K562 (cell line): ENCODE measurements at regions not wholly inside any gene's neighbourhood (a gene's known extent, or its start where the extent isn't known, plus 50 kb on each side); places are given as distances from the start of the nearest gene placed in this dataset.
A peak's percentile ranks its signal among the peaks of the same experiment; 100 is the strongest.

Experiments
- ATAC-seq: fragments of 200-7000 bp; cut with Tn5 transposase; 3 replicates; pipeline ENCODE4 v1.9.1; 2020; ENCODE audit warnings: moderate library complexity
- BruUV-seq: library from RNA; stranded (reverse); fragments of 400-500 nt; replicated peaks from 2 replicates; lab custom pipeline; 2021; lab: Mats Ljungman, UMichigan
- CTCF ChIA-PET: fragments of 300-600 bp; formaldehyde crosslinking; extraction: SDS; loops from one replicate; lab custom pipeline; 2021; ENCODE audit warnings: low intra/inter-chr PET ratio; lab: Yijun Ruan, JAX
- POLR2A ChIA-PET: fragments of 300-600, 350-650 bp; sonication (Branson Sonifier 250); formaldehyde crosslinking; extraction: SDS; loops from one replicate; lab custom pipeline; 2021; ENCODE audit warnings: antibody characterized with exemption, inconsistent platforms; lab: Yijun Ruan, JAX
- DNase-seq, 4 experiments: peaks; one replicate each; pipeline versions ENCODE4 v3.0.0 to v3.0.0-alpha.2; 2011 to 2018; ENCODE audit warnings: low spot score in 3 of 4, mixed read lengths in 3 of 4; ENCODE audit errors: extremely low read depth in 1 of 4
- FAIRE-seq: peaks from 2 replicates; lab custom pipeline; 2011; peaks lifted over from hg19 to GRCh38; lab: Jason Lieb, UNC
- H2AFZ ChIP-seq: 2 replicates; pipeline ENCODE4 v1.6.0; 2011; ENCODE audit warnings: low read depth, low read length, control low read depth, inconsistent platforms
- H3K27ac ChIP-seq: fragments of 200-600 bp; 3 replicates; pipeline ENCODE4 v1.8.0; 2011; ENCODE audit warnings: low read depth, mild to moderate bottlenecking, control low read depth, inconsistent platforms, low read length, moderate library complexity, mixed read lengths; ENCODE audit errors: extremely low read depth
- H3K27me3 ChIP-seq, 2 experiments: fragments of 300-600 bp in 1 of 2; 2 replicates in 1 of 2; 3 replicates in 1 of 2; pipeline versions ENCODE4 v1.6.0 to v1.8.0; 2011; ENCODE audit warnings: inconsistent platforms in 2 of 2, low read length in 2 of 2, mild to moderate bottlenecking in 1 of 2, mixed read lengths in 1 of 2, moderate library complexity in 1 of 2; ENCODE audit not compliant: control insufficient read depth in 2 of 2, insufficient read depth in 2 of 2
- H3K36me3 ChIP-seq: fragments of 300-600 bp; 3 replicates; pipeline ENCODE4 v1.8.0; 2011; ENCODE audit warnings: mild to moderate bottlenecking, low read length, inconsistent platforms; ENCODE audit not compliant: control insufficient read depth, insufficient read depth
- H3K4me1 ChIP-seq, 2 experiments: fragments of 200-600 bp in 1 of 2; replicated peaks in 1 of 2; 2 replicates in 1 of 2; 3 replicates in 1 of 2; pipeline versions ENCODE4 v1.5.1 to v1.8.0; 2011; ENCODE audit warnings: inconsistent platforms in 2 of 2, low read length in 2 of 2, mild to moderate bottlenecking in 1 of 2, mixed read lengths in 1 of 2, moderate library complexity in 1 of 2; ENCODE audit not compliant: control insufficient read depth in 2 of 2, insufficient read depth in 2 of 2
- H3K4me2 ChIP-seq: 2 replicates; pipeline ENCODE4 v1.6.1; 2011; ENCODE audit warnings: low read length, control low read depth, inconsistent platforms, mixed read lengths; ENCODE audit not compliant: insufficient read depth
- H3K4me3 ChIP-seq: fragments of 200-600 bp; sonication (generic), shearing (Covaris generic); 2 replicates; pipeline ENCODE4 v1.5.1; 2016; ENCODE audit warnings: control low read depth, inconsistent platforms
- H3K79me2 ChIP-seq: fragments of 200-600 bp; 3 replicates; pipeline ENCODE4 v1.8.0; 2011; ENCODE audit warnings: low read length, inconsistent platforms; ENCODE audit not compliant: control insufficient read depth, insufficient read depth
- H3K9ac ChIP-seq, 2 experiments: 2 replicates each; pipeline versions ENCODE4 v1.6.0 to v1.6.1; 2011; ENCODE audit warnings: low read depth in 2 of 2, low read length in 2 of 2, control low read depth in 1 of 2, inconsistent platforms in 1 of 2, mild to moderate bottlenecking in 1 of 2, mixed read lengths in 1 of 2; ENCODE audit not compliant: insufficient read depth in 1 of 2
- H3K9me1 ChIP-seq: one replicate; pipeline ENCODE4 v1.6.0; 2011; ENCODE audit warnings: inconsistent platforms, mild to moderate bottlenecking, low read length, moderate library complexity; ENCODE audit not compliant: control insufficient read depth, insufficient read depth
- H3K9me3 ChIP-seq: replicated peaks from 2 replicates; pipeline ENCODE4 v1.5.1; 2011; ENCODE audit warnings: low read depth, low read length, inconsistent platforms; ENCODE audit not compliant: control insufficient read depth, insufficient read depth
- H4K20me1 ChIP-seq: replicated peaks from 2 replicates; pipeline ENCODE4 v1.6.1; 2011; ENCODE audit warnings: low read length, inconsistent platforms, mixed read lengths; ENCODE audit not compliant: control insufficient read depth, insufficient read depth
- DPF2 ChIP-seq: fragments of 450-650 bp; IDR thresholded peaks from 2 replicates; pipeline ENCODE4 v1.6.1; 2016
- HMG20B ChIP-seq: fragments of 250-450 bp; sonication (Bioruptor Pico); IDR thresholded peaks from 2 replicates; pipeline ENCODE4 v1.5.0; 2021; ENCODE audit warnings: mild to moderate bottlenecking
- KDM2B ChIP-seq: fragments of 250-450 bp; sonication (Bioruptor Pico); IDR thresholded peaks from 2 replicates; pipeline ENCODE4 v1.8.0; 2021; ENCODE audit warnings: mild to moderate bottlenecking, moderate library complexity
- KLF16 ChIP-seq: IDR thresholded peaks from 2 replicates; pipeline ENCODE4 v1.6.1; 2016; ENCODE audit warnings: antibody characterized with exemption
- LEF1 ChIP-seq: fragments of 450-650 bp; IDR thresholded peaks from 2 replicates; pipeline ENCODE4 v1.6.1; 2016; ENCODE audit warnings: mild to moderate bottlenecking
- MAFF ChIP-seq: IDR thresholded peaks from 2 replicates; pipeline ENCODE4 v1.6.1; 2012; ENCODE audit warnings: low read length, improper control_type of control experiment
- MAFK ChIP-seq: IDR thresholded peaks from 2 replicates; pipeline ENCODE4 v1.6.1; 2011; ENCODE audit warnings: low read length, improper control_type of control experiment
- NCOR1 ChIP-seq: fragments of 450-650 bp; IDR thresholded peaks from 2 replicates; pipeline ENCODE4 v1.6.1; 2016; ENCODE audit warnings: mild to moderate bottlenecking, moderate library complexity
- RBM39 ChIP-seq: fragments of 200-400 bp; formaldehyde crosslinking; optimal IDR thresholded peaks from 2 replicates; pipeline ENCODE3; 2018; ENCODE audit warnings: low read depth, low read length
- SMARCE1 ChIP-seq: fragments of 450-650 bp; IDR thresholded peaks from 2 replicates; pipeline ENCODE4 v1.7.1; 2016; ENCODE audit warnings: mild to moderate bottlenecking
- TAL1 ChIP-seq: fragments of 450-650 bp; IDR thresholded peaks from 2 replicates; pipeline ENCODE4 v1.6.1; 2016; ENCODE audit warnings: mild to moderate bottlenecking
- ZNF316 ChIP-seq: fragments of 450-650 bp; IDR thresholded peaks from 2 replicates; pipeline ENCODE4 v1.6.1; 2016
- ZNF384 ChIP-seq: IDR thresholded peaks from 2 replicates; pipeline ENCODE4 v1.6.1; 2012; ENCODE audit warnings: low read depth, low read length, improper control_type of control experiment
- ZNF696 ChIP-seq: fragments of 250-450 bp; sonication (Bioruptor Pico); conservative IDR thresholded peaks from 2 replicates; pipeline ENCODE4 v1.4.0; 2020; ENCODE audit warnings: mild to moderate bottlenecking, moderate library complexity
- WGBS: fragments of 100-300 bp; shearing (Covaris generic); methylation state at CpG from one replicate; pipeline ENCODE4 v1.1.6; 2016; ENCODE audit warnings: low coverage, mixed read lengths; ENCODE audit not compliant: insufficient coverage; ENCODE audit errors: missing lambda C conversion rate; 5-methylcytosine and 5-hydroxymethylcytosine counted together
- in situ Hi-C: fragments of 300-500 bp; cut with MboI; formaldehyde crosslinking; loops from 4 replicates; pipeline ENCODE4 v1.15.0; 2018; ENCODE audit warnings: inconsistent platforms, mixed read lengths
- intact Hi-C: fragments of 100-400 bp; cut with micrococcal nuclease; formaldehyde crosslinking; loops from 2 replicates; pipeline ENCODE4 v1.14.2; 2022
- TF ChIP-seq, protein P1 (sequence below), 2 experiments: fragments of 200-800 bp in 1 of 2; sonication (Bioruptor generic) in 1 of 2; sonication (generic) in 1 of 2; formaldehyde crosslinking in 1 of 2; IDR thresholded peaks in 1 of 2; conservative IDR thresholded peaks in 1 of 2; 2 replicates each; pipeline versions ENCODE4 v1.5.0 to v1.6.1; 2016 to 2020; ENCODE audit warnings: missing compliant biosample characterization in 1 of 2, missing genetic modification characterization in 1 of 2, missing genetic modification reagents in 1 of 2
- TF ChIP-seq, protein P2 (sequence below): fragments of 450-650 bp; formaldehyde crosslinking; IDR thresholded peaks from 2 replicates; pipeline ENCODE4 v1.4.0; 2020; ENCODE audit warnings: mild to moderate bottlenecking
- TF ChIP-seq, protein P3 (sequence below), 2 experiments: fragments of 250-450 bp in 1 of 2; fragments of 450-650 bp in 1 of 2; sonication (Bioruptor Pico) in 1 of 2; IDR thresholded peaks; 2 replicates each; pipeline versions ENCODE4 v1.6.1 to v1.8.0; 2016 to 2021; ENCODE audit warnings: mild to moderate bottlenecking in 2 of 2, moderate library complexity in 2 of 2, missing compliant biosample characterization in 1 of 2, missing genetic modification characterization in 1 of 2
- TF ChIP-seq, protein P4 (sequence below): fragments of 450-650 bp; IDR thresholded peaks from 2 replicates; pipeline ENCODE4 v1.6.1; 2017; ENCODE audit warnings: antibody characterized with exemption, mild to moderate bottlenecking

- FAIRE-seq (peak; percentile 82), ATAC-seq (peak; percentile 86), DNase-seq (peak in 2 of 4 experiments; percentile 51 to 57)
- no peaks in the 10 kb centered on the region for H3K27me3 ChIP-seq
- H2AFZ ChIP-seq = peak overlapping the region; percentile 63
- no peak overlapping the region; a peak in 1 of 4 replicates for H3K9ac ChIP-seq
- H3K9me3 ChIP-seq = no peaks in the 10 kb centered on the region
- H3K4me1 ChIP-seq = peaks cover 14 to 16% of the 10 kb centered on the region in 2 experiments
- BruUV-seq = no TSS peak
- no peaks in the 10 kb centered on the region for H4K20me1 ChIP-seq
- peak overlapping the region; percentile 34; the same call in 1 of the 2 replicates for H3K4me2 ChIP-seq
- in situ Hi-C loops = no loop called here
- intact Hi-C loops = no loop called here
- no peaks in the 10 kb centered on the region for H3K36me3 ChIP-seq
- WGBS = 5% methylated on average over 4 of the region's 4 CpGs
- ChIA-PET CTCF (no interaction called here), POLR2A (interaction anchor here (0.6 to 2.6 kb wide), 4 partner anchors 11 to 181 kb away, joined by 3 to 7 read pairs (median 5); partner anchors contain the start of gene EIF4G2)
- no peaks in the 10 kb centered on the region for H3K79me2 ChIP-seq
- no peak overlapping the region for H3K4me3 ChIP-seq
- no peaks in the 10 kb centered on the region for H3K9me1 ChIP-seq
- H3K27ac ChIP-seq = no peak overlapping the region
- TF ChIP-seq MAFK = peak; percentile 85
- peak; percentile 53 for TF ChIP-seq TAL1
- TF ChIP-seq, protein P1, sequence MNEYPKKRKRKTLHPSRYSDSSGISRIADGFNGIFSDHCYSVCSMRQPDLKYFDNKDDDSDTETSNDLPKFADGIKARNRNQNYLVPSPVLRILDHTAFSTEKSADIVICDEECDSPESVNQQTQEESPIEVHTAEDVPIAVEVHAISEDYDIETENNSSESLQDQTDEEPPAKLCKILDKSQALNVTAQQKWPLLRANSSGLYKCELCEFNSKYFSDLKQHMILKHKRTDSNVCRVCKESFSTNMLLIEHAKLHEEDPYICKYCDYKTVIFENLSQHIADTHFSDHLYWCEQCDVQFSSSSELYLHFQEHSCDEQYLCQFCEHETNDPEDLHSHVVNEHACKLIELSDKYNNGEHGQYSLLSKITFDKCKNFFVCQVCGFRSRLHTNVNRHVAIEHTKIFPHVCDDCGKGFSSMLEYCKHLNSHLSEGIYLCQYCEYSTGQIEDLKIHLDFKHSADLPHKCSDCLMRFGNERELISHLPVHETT (CRISPR knock-in tag; conservative IDR thresholded peaks at IDR 0.05 in 1 of 2, IDR thresholded peaks at IDR 0.05 in 1 of 2) = peak in 1 of 2 experiments; percentile 51; a peak in 1 of 4 replicates
- TF ChIP-seq ZNF384 = no peak
- 0 out of 2 replicates have a peak, but pooled peaks have one; percentile 42 for TF ChIP-seq SMARCE1
- no peak for TF ChIP-seq HMG20B (CRISPR knock-in tag)
- TF ChIP-seq, protein P2, sequence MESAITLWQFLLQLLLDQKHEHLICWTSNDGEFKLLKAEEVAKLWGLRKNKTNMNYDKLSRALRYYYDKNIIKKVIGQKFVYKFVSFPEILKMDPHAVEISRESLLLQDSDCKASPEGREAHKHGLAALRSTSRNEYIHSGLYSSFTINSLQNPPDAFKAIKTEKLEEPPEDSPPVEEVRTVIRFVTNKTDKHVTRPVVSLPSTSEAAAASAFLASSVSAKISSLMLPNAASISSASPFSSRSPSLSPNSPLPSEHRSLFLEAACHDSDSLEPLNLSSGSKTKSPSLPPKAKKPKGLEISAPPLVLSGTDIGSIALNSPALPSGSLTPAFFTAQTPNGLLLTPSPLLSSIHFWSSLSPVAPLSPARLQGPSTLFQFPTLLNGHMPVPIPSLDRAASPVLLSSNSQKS (CRISPR knock-in tag) = no peak
- no peak for TF ChIP-seq ZNF696 (CRISPR knock-in tag)
- peak; percentile 65 for TF ChIP-seq DPF2
- TF ChIP-seq KLF16 = 0 out of 2 replicates have a peak, but pooled peaks have one; percentile 5
- peak; percentile 92 for TF ChIP-seq ZNF316
- TF ChIP-seq, protein P3, sequence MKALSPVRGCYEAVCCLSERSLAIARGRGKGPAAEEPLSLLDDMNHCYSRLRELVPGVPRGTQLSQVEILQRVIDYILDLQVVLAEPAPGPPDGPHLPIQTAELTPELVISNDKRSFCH (CRISPR knock-in tag; IDR thresholded peaks at IDR 0.05) = no peak
- TF ChIP-seq, protein P3 (tag; IDR thresholded peaks at IDR 0.05) = no peak
- TF ChIP-seq, protein P4, sequence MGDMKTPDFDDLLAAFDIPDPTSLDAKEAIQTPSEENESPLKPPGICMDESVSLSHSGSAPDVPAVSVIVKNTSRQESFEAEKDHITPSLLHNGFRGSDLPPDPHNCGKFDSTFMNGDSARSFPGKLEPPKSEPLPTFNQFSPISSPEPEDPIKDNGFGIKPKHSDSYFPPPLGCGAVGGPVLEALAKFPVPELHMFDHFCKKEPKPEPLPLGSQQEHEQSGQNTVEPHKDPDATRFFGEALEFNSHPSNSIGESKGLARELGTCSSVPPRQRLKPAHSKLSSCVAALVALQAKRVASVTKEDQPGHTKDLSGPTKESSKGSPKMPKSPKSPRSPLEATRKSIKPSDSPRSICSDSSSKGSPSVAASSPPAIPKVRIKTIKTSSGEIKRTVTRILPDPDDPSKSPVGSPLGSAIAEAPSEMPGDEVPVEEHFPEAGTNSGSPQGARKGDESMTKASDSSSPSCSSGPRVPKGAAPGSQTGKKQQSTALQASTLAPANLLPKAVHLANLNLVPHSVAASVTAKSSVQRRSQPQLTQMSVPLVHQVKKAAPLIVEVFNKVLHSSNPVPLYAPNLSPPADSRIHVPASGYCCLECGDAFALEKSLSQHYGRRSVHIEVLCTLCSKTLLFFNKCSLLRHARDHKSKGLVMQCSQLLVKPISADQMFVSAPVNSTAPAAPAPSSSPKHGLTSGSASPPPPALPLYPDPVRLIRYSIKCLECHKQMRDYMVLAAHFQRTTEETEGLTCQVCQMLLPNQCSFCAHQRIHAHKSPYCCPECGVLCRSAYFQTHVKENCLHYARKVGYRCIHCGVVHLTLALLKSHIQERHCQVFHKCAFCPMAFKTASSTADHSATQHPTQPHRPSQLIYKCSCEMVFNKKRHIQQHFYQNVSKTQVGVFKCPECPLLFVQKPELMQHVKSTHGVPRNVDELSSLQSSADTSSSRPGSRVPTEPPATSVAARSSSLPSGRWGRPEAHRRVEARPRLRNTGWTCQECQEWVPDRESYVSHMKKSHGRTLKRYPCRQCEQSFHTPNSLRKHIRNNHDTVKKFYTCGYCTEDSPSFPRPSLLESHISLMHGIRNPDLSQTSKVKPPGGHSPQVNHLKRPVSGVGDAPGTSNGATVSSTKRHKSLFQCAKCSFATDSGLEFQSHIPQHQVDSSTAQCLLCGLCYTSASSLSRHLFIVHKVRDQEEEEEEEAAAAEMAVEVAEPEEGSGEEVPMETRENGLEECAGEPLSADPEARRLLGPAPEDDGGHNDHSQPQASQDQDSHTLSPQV = 0 out of 2 replicates have a peak, but pooled peaks have one; percentile 21
- 0 out of 2 replicates have a peak, but pooled peaks have one; percentile 12 for TF ChIP-seq NCOR1
- TF ChIP-seq KDM2B = no peak
- TF ChIP-seq RBM39 = no peak
- TF ChIP-seq LEF1 = peak; percentile 43; the same call in 1 of the 2 replicates
- peak; percentile 82 for TF ChIP-seq MAFF
Measured at GRCh38 chr11:10990160-10990559, 132.3 kb upstream of the ZBED5 start.
